ENCODE measurements at regions not wholly inside any gene's neighbourhood (a gene's known extent, or its start where the extent isn't known, plus 50 kb on each side); places are given as distances from the start of the nearest gene placed in this dataset.

- POLR2A ChIA-PET = no interaction called here
- TF ChIP-seq SCRT2 (tag by site-specific recombination; IDR thresholded peaks at IDR 0.05) = no peak
- TF ChIP-seq SCRT1 (tag by site-specific recombination; IDR thresholded peaks at IDR 0.05; ENCODE audit: borderline replicate concordance) = no peak
- no peak for TF ChIP-seq ZNF555 (tag by site-specific recombination; conservative IDR thresholded peaks at IDR 0.05)
- no peak for TF ChIP-seq WT1 (tag by site-specific recombination; IDR thresholded peaks at IDR 0.05)
- TF ChIP-seq, protein P1, sequence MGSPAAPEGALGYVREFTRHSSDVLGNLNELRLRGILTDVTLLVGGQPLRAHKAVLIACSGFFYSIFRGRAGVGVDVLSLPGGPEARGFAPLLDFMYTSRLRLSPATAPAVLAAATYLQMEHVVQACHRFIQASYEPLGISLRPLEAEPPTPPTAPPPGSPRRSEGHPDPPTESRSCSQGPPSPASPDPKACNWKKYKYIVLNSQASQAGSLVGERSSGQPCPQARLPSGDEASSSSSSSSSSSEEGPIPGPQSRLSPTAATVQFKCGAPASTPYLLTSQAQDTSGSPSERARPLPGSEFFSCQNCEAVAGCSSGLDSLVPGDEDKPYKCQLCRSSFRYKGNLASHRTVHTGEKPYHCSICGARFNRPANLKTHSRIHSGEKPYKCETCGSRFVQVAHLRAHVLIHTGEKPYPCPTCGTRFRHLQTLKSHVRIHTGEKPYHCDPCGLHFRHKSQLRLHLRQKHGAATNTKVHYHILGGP (tag by site-specific recombination; IDR thresholded peaks at IDR 0.05) = no peak
- TF ChIP-seq ZNF175 (tag by site-specific recombination; IDR thresholded peaks at IDR 0.05) = no peak
- no peak for TF ChIP-seq ZNF837 (tag by site-specific recombination; IDR thresholded peaks at IDR 0.05)
- no peak for TF ChIP-seq ZNF24 (tag by site-specific recombination; IDR thresholded peaks at IDR 0.05)
- TF ChIP-seq ZNF521 (tag by site-specific recombination; IDR thresholded peaks at IDR 0.05) = no peak
- no peak for TF ChIP-seq ZNF248 (tag by site-specific recombination; IDR thresholded peaks at IDR 0.05)
- no peak for TF ChIP-seq RBAK (tag by site-specific recombination; IDR thresholded peaks at IDR 0.05)
- TF ChIP-seq ZNF350 (tag by site-specific recombination; IDR thresholded peaks at IDR 0.05) = no peak
- TF ChIP-seq ATF2 (tag by site-specific recombination; IDR thresholded peaks at IDR 0.05; ENCODE audit: low read depth) = no peak
- no peak for TF ChIP-seq SP3 (tag by site-specific recombination; IDR thresholded peaks at IDR 0.05)
- TF ChIP-seq HIC1 (tag by site-specific recombination; IDR thresholded peaks at IDR 0.05) = no peak
- TF ChIP-seq ZNF23 (tag by site-specific recombination; IDR thresholded peaks at IDR 0.05; ENCODE audit: borderline replicate concordance) = no peak
- no peak for TF ChIP-seq ZNF701 (tag by site-specific recombination; IDR thresholded peaks at IDR 0.05)
- no peaks in the 10 kb centered on the region for H3K9me3 ChIP-seq (ENCODE audit: control insufficient read depth, insufficient read depth, low read depth, low read length)
- H3K4me1 ChIP-seq (ENCODE audit: control insufficient read depth, insufficient read depth, low read length) = no peaks in the 10 kb centered on the region
- no peaks in the 10 kb centered on the region for H3K36me3 ChIP-seq (ENCODE audit: control insufficient read depth in 2 of 2, insufficient read depth in 1 of 2, low read length in 2 of 2)
- CTCF ChIA-PET = no interaction called here
- H3K27ac ChIP-seq (ENCODE audit: extremely low read depth, low read depth, low read length) = no peak overlapping the region
- no peak overlapping the region for H3K4me3 ChIP-seq (ENCODE audit: low read depth, low read length)
These were observed 77.4 kb upstream of the SHANK2 start for GRCh38 chr11:71329786-71330185.

- Histone ChIP-seq H3K4me3 (ENCODE audit: low read depth, low read length) (no peak overlapping the region), H3K9me3 (ENCODE audit: control insufficient read depth, insufficient read depth, low read depth, low read length) (no peaks in the 10 kb centered on the region), H3K27ac (ENCODE audit: extremely low read depth, low read depth, low read length) (no peak overlapping the region), H3K4me1 (ENCODE audit: control insufficient read depth, insufficient read depth, low read length) (no peaks in the 10 kb centered on the region), H3K36me3 (ENCODE audit: control insufficient read depth in 2 of 2, insufficient read depth in 1 of 2, low read length in 2 of 2) (no peaks in the 10 kb centered on the region)
- TF ChIP-seq TCF7L2 (IDR thresholded peaks at IDR 0.05; ENCODE audit: borderline replicate concordance, low read depth, low read length) (no peak), ZNF155 (tag by site-specific recombination; IDR thresholded peaks at IDR 0.05) (no peak), ZNF521 (tag by site-specific recombination; IDR thresholded peaks at IDR 0.05) (no peak), ZNF391 (tag by site-specific recombination; IDR thresholded peaks at IDR 0.05; ENCODE audit: borderline replicate concordance, low read depth) (no peak), ZNF692 (tag by site-specific recombination; IDR thresholded peaks at IDR 0.05) (no peak), ZNF266 (tag by site-specific recombination; IDR thresholded peaks at IDR 0.05; ENCODE audit: low read depth) (no peak), ZFHX2 (tag by site-specific recombination; conservative IDR thresholded peaks at IDR 0.05) (no peak)
- ChIA-PET CTCF (interaction anchor here (1.1 kb wide), 1 partner anchor 91 kb away, joined by 3 read pairs; no protein-coding TSS in a partner anchor), POLR2A (no interaction called here)
These were observed 76.8 kb upstream of the SHANK2 start for GRCh38 chr11:71329165-71329510.
